ENCODE measurements at regions not wholly inside any gene's neighbourhood (a gene's known extent, or its start where the extent isn't known, plus 50 kb on each side); places are given as distances from the start of the nearest gene placed in this dataset.

GRCh38 chr10:71092812-71093401 is 119.5 kb upstream of the UNC5B start:
- Histone ChIP-seq H3K36me3 (ENCODE audit: insufficient read depth, low read length) (no peaks in the 10 kb centered on the region), H3K9me3 (ENCODE audit: insufficient read depth, low read depth, low read length) (no peaks in the 10 kb centered on the region), H3K4me2 (ENCODE audit: low read depth, low read length, poor library complexity, severe bottlenecking) (no peak overlapping the region), H3F3A (ENCODE audit: low read depth) (no peaks in the 10 kb centered on the region), H3K79me2 (ENCODE audit: insufficient read depth, low read length) (no peaks in the 10 kb centered on the region), H2AFZ (ENCODE audit: low read length) (no peak overlapping the region), H3K9ac (ENCODE audit: low read depth, low read length, poor library complexity, severe bottlenecking) (no peak overlapping the region), H3K4me3 (ENCODE audit: low read length, poor library complexity, severe bottlenecking) (no peak overlapping the region), H3K9me2 (replicated peaks; ENCODE audit: low read depth, low read length) (no peaks in the 10 kb centered on the region), H4K20me1 (ENCODE audit: insufficient read depth, low read length, poor library complexity, severe bottlenecking) (no peaks in the 10 kb centered on the region), H3K27me3 (ENCODE audit: insufficient read depth, low read length, poor library complexity, severe bottlenecking) (no peaks in the 10 kb centered on the region), H3K4me1 (ENCODE audit: insufficient read depth, low read length, poor library complexity, severe bottlenecking) (no peaks in the 10 kb centered on the region)
- TF ChIP-seq EZH2phosphoT487 (IDR thresholded peaks at IDR 0.05; ENCODE audit: borderline replicate concordance) (no peak), CTCF (conservative IDR thresholded peaks at IDR 0.05; ENCODE audit: low read length) (no peak)

GRCh38 chr10:71093531-71093930 is 118.8 kb upstream of the UNC5B start:
- H3K4me1 ChIP-seq (ENCODE audit: insufficient read depth, low read length, poor library complexity, severe bottlenecking) = no peaks in the 10 kb centered on the region
- H2AFZ ChIP-seq (ENCODE audit: low read length) = no peak overlapping the region
- H4K20me1 ChIP-seq (ENCODE audit: insufficient read depth, low read length, poor library complexity, severe bottlenecking) = no peaks in the 10 kb centered on the region
- no peaks in the 10 kb centered on the region for H3K9me2 ChIP-seq (replicated peaks; ENCODE audit: low read depth, low read length)
- H3K36me3 ChIP-seq (ENCODE audit: insufficient read depth, low read length) = no peaks in the 10 kb centered on the region
- peaks cover under 1% of the 10 kb centered on the region for H3K27me3 ChIP-seq (ENCODE audit: insufficient read depth, low read length, poor library complexity, severe bottlenecking)
- H3K4me3 ChIP-seq (ENCODE audit: low read length, poor library complexity, severe bottlenecking) = no peak overlapping the region
- H3F3A ChIP-seq (ENCODE audit: low read depth) = no peaks in the 10 kb centered on the region
- no peak overlapping the region for H3K4me2 ChIP-seq (ENCODE audit: low read depth, low read length, poor library complexity, severe bottlenecking)
- no peaks in the 10 kb centered on the region for H3K9me3 ChIP-seq (ENCODE audit: insufficient read depth, low read depth, low read length)
- no peaks in the 10 kb centered on the region for H3K79me2 ChIP-seq (ENCODE audit: insufficient read depth, low read length)
- TF ChIP-seq CTCF (conservative IDR thresholded peaks at IDR 0.05; ENCODE audit: low read length) (no peak), EZH2phosphoT487 (IDR thresholded peaks at IDR 0.05; ENCODE audit: borderline replicate concordance) (no peak)
- H3K9ac ChIP-seq (ENCODE audit: low read depth, low read length, poor library complexity, severe bottlenecking) = no peak overlapping the region

GRCh38 chr10:71094712-71095390 is 117.5 kb upstream of the UNC5B start:
- no peak for TF ChIP-seq EZH2phosphoT487 (IDR thresholded peaks at IDR 0.05; ENCODE audit: borderline replicate concordance)
- no peak for TF ChIP-seq CTCF (conservative IDR thresholded peaks at IDR 0.05; ENCODE audit: low read length)
- peaks cover 13% of the 10 kb centered on the region for H3K27me3 ChIP-seq (ENCODE audit: insufficient read depth, low read length, poor library complexity, severe bottlenecking)

More at GRCh38 chr10:71094712-71095390, 117.5 kb upstream of the UNC5B start:
- Histone ChIP-seq H2AFZ (ENCODE audit: low read length) (no peak overlapping the region), H3K9ac (ENCODE audit: low read depth, low read length, poor library complexity, severe bottlenecking) (no peak overlapping the region), H3K4me2 (ENCODE audit: low read depth, low read length, poor library complexity, severe bottlenecking) (no peak overlapping the region), H3K36me3 (ENCODE audit: insufficient read depth, low read length) (no peaks in the 10 kb centered on the region), H3K4me1 (ENCODE audit: insufficient read depth, low read length, poor library complexity, severe bottlenecking) (no peaks in the 10 kb centered on the region), H3K79me2 (ENCODE audit: insufficient read depth, low read length) (no peaks in the 10 kb centered on the region), H3K9me3 (ENCODE audit: insufficient read depth, low read depth, low read length) (no peaks in the 10 kb centered on the region), H4K20me1 (ENCODE audit: insufficient read depth, low read length, poor library complexity, severe bottlenecking) (no peaks in the 10 kb centered on the region), H3K9me2 (replicated peaks; ENCODE audit: low read depth, low read length) (no peaks in the 10 kb centered on the region), H3F3A (ENCODE audit: low read depth) (no peaks in the 10 kb centered on the region), H3K4me3 (ENCODE audit: low read length, poor library complexity, severe bottlenecking) (no peak overlapping the region)

All from Loucy (cell line).